ENCODE measurements at regions not wholly inside any gene's neighbourhood (a gene's known extent, or its start where the extent isn't known, plus 50 kb on each side); places are given as distances from the start of the nearest gene placed in this dataset.

DNA sequence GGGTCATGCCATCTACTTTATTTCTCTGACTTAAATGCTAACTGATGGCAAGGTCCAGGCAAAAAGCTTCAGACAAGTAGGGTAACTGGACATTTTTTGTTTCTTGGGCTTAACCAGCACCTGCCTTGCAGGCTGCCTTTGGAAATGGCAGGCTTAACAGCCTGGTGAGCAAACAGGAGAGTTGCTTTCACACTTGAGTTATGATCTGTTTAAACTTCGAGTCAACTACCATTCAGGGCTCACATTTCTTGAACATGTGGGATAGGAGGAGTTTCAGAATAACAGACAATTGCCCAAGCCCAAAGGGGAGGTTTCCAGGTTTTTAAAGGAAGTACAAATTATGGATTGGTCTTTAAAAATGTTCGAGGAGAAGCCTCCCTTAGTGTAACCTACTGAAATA, 724.6 kb upstream of the SORCS1 start:
- Histone ChIP-seq H3K23me2 (ENCODE audit: low read depth, low read length) (no peaks in the 10 kb centered on the region), H3K9me3 (ENCODE audit: insufficient read depth in 2 of 2, low read depth in 1 of 2, low read length in 1 of 2) (no peaks in the 10 kb centered on the region), H3K36me3 (ENCODE audit: control insufficient read depth in 2 of 4, insufficient read depth in 4 of 4, low read length in 3 of 4) (no peaks in the 10 kb centered on the region), H3K27ac (ENCODE audit: low read depth, low read length) (no peak overlapping the region), H3K79me1 (ENCODE audit: low read depth, low read length) (no peaks in the 10 kb centered on the region), H3K9ac (replicated peaks in 1 of 4; ENCODE audit: extremely low read depth in 1 of 4, low read depth in 3 of 4, low read length in 3 of 4) (no peak overlapping the region), H2BK120ac (replicated peaks; ENCODE audit: low read depth, low read length) (no peak overlapping the region), H4K8ac (ENCODE audit: extremely low read depth, insufficient read depth, low read length) (no peak overlapping the region), H4K20me1 (replicated peaks in 1 of 2; ENCODE audit: control insufficient read depth in 1 of 2, insufficient read depth in 2 of 2, low read length in 2 of 2) (peaks cover 0 to 1% of the 10 kb centered on the region in 2 experiments), H3K18ac (ENCODE audit: extremely low read depth, low read length) (no peak overlapping the region), H4K5ac (ENCODE audit: insufficient read length, low read depth, low read length) (no peak overlapping the region), H2BK12ac (ENCODE audit: low read depth, low read length) (no peak overlapping the region), H3K4me3 (ENCODE audit: extremely low read depth in 1 of 4, insufficient read depth in 2 of 4, low read depth in 3 of 4, low read length in 4 of 4) (no peak overlapping the region), H3K27me3 (replicated peaks in 1 of 4; ENCODE audit: control insufficient read depth in 3 of 4, extremely low read depth in 1 of 4, insufficient read depth in 3 of 4, low read length in 3 of 4) (no peaks in the 10 kb centered on the region), H3K4me1 (replicated peaks in 1 of 4; ENCODE audit: control insufficient read depth in 3 of 4, insufficient read depth in 4 of 4, low read length in 3 of 4) (no peaks in the 10 kb centered on the region), H2BK15ac (ENCODE audit: low read length) (no peak overlapping the region), H3K4ac (replicated peaks; ENCODE audit: insufficient read length, low read depth, low read length) (no peak overlapping the region), H3K14ac (ENCODE audit: insufficient read length) (no peak overlapping the region), H3K56ac (replicated peaks; ENCODE audit: insufficient read length, low read depth, low read length) (no peak overlapping the region), H3K23ac (ENCODE audit: insufficient read length) (no peak overlapping the region), H2BK5ac (ENCODE audit: low read depth, low read length) (no peak overlapping the region), H3K4me2 (ENCODE audit: insufficient read depth in 1 of 2, low read depth in 2 of 2, low read length in 2 of 2) (no peak overlapping the region), H2BK20ac (ENCODE audit: low read length) (no peak overlapping the region), H2AFZ (ENCODE audit: low read length) (0 out of 2 replicates have a peak overlapping the region, but pooled peaks have one; percentile 25), H3K79me2 (ENCODE audit: control insufficient read depth in 1 of 2, insufficient read depth in 2 of 2, low read length in 2 of 2) (no peaks in the 10 kb centered on the region), H2AK5ac (ENCODE audit: low read depth, low read length) (no peak overlapping the region), H4K91ac (replicated peaks; ENCODE audit: insufficient read length, low read length) (no peak overlapping the region)
- WGBS, 2 experiments (ENCODE audit: extremely low coverage in 1 of 2, insufficient coverage in 1 of 2, insufficient read length in 1 of 2, insufficient replicate concordance in 2 of 2, low coverage in 1 of 2, low lambda C conversion rate in 2 of 2, missing lambda C conversion rate in 1 of 2): 67% methylated on average over 2 of the region's 2 CpGs; no CpG with 5 or more reads in 1 of the 2 experiments
- DNase-seq (ENCODE audit: low read depth in 1 of 2, low spot score in 2 of 2) (no peak), FAIRE-seq (no peak)
- no peak for TF ChIP-seq EZH2 (IDR thresholded peaks at IDR 0.05; ENCODE audit: low read depth, low read length, severe bottlenecking)
- TF ChIP-seq SUZ12 (IDR thresholded peaks at IDR 0.05; ENCODE audit: low read length): no peak
- no peak for TF ChIP-seq SRF (IDR thresholded peaks at IDR 0.05; ENCODE audit: low read depth, low read length)
- no peak for TF ChIP-seq SIRT6 (IDR thresholded peaks at IDR 0.05; ENCODE audit: low read length)
- TF ChIP-seq KDM5A (IDR thresholded peaks at IDR 0.05; ENCODE audit: low read length): no peak
- no peak for TF ChIP-seq CHD2 (IDR thresholded peaks at IDR 0.05; ENCODE audit: low read length)
- no peak for TF ChIP-seq KDM1A (IDR thresholded peaks at IDR 0.05; ENCODE audit: borderline replicate concordance, low read length)
- TF ChIP-seq TEAD4 (IDR thresholded peaks at IDR 0.05; ENCODE audit: low read depth, low read length): no peak
- no peak for TF ChIP-seq TBP (IDR thresholded peaks at IDR 0.05; ENCODE audit: low read depth, low read length)
- CTCF ChIA-PET (ENCODE audit: partially characterized antibody): interaction anchor here (1.3 kb wide), 1 partner anchor 9 kb away, joined by 4 read pairs; no protein-coding TSS in a partner anchor
- POLR2A ChIA-PET (ENCODE audit: partially characterized antibody): no interaction called here
